WTC11 (cell line): ENCODE measurements at regions not wholly inside any gene's neighbourhood (a gene's known extent, or its start where the extent isn't known, plus 50 kb on each side); places are given as distances from the start of the nearest gene placed in this dataset.
A peak's percentile ranks its signal among the peaks of the same experiment; 100 is the strongest.

ENCODE experiments used
- ATAC-seq: fragments of 200-7000 bp; cut with Tn5 transposase; 2 replicates; pipeline ENCODE4 v1.10.0; 2021; ENCODE audit warnings: mild to moderate bottlenecking, moderate library complexity
- CTCF ChIA-PET: fragments of 300-600 bp; sonication (Branson Sonifier 250); formaldehyde crosslinking; loops from one replicate; lab custom pipeline; 2021; ENCODE audit warnings: antibody characterized with exemption; lab: Charles Lee
- POLR2A ChIA-PET: fragments of 350-600 bp; sonication (Branson Sonifier 250); formaldehyde crosslinking; loops from one replicate; lab custom pipeline; 2021; ENCODE audit warnings: antibody characterized with exemption; lab: Charles Lee
- DNase-seq: peaks from one replicate; pipeline ENCODE4 v3.0.0; 2021; ENCODE audit warnings: low spot score
- H3K27ac Mint-ChIP-seq: 2 replicates; pipeline ENCODE4 v1.8.0; 2021; ENCODE audit warnings: mixed read lengths
- H3K27me3 Mint-ChIP-seq: 2 replicates; pipeline ENCODE4 v1.8.0; 2021; ENCODE audit warnings: low read depth, mild to moderate bottlenecking, moderate library complexity, mixed read lengths
- H3K36me3 Mint-ChIP-seq: 2 replicates; pipeline ENCODE4 v1.8.0; 2021; ENCODE audit warnings: mixed read lengths
- H3K4me1 Mint-ChIP-seq: 2 replicates; pipeline ENCODE4 v1.8.0; 2022; ENCODE audit warnings: mixed read lengths
- H3K4me3 Mint-ChIP-seq: 2 replicates; pipeline ENCODE4 v1.8.0; 2021; ENCODE audit warnings: mild to moderate bottlenecking, moderate library complexity, mixed read lengths
- H3K9me3 Mint-ChIP-seq: 2 replicates; pipeline ENCODE4 v1.8.0; 2021; ENCODE audit warnings: mixed read lengths
- CREM ChIP-seq: sonication (generic); formaldehyde crosslinking; IDR thresholded peaks from 2 replicates; pipeline ENCODE4 v1.8.1; 2022; ENCODE audit warnings: mild to moderate bottlenecking, missing genetic modification reagents, moderate library complexity
- EMX1 ChIP-seq: fragments of 250-450 bp; sonication (Bioruptor Pico); IDR thresholded peaks from 2 replicates; pipeline ENCODE4 v1.8.0; 2021; ENCODE audit warnings: mild to moderate bottlenecking
- FOXK1 ChIP-seq: sonication (generic); formaldehyde crosslinking; IDR thresholded peaks from 2 replicates; pipeline ENCODE4 v1.8.0; 2022; ENCODE audit warnings: mild to moderate bottlenecking, moderate library complexity, missing genetic modification reagents
- FOXP4 ChIP-seq: sonication (generic); formaldehyde crosslinking; IDR thresholded peaks from 2 replicates; pipeline ENCODE4 v1.8.0; 2022; ENCODE audit warnings: mild to moderate bottlenecking, missing genetic modification reagents
- GABPB1 ChIP-seq: sonication (generic); formaldehyde crosslinking; IDR thresholded peaks from 2 replicates; pipeline ENCODE4 v1.8.1; 2023; ENCODE audit warnings: mild to moderate bottlenecking, missing genetic modification reagents
- RELA ChIP-seq: sonication (generic); formaldehyde crosslinking; IDR thresholded peaks from 2 replicates; pipeline ENCODE4 v1.8.1; 2022; ENCODE audit warnings: missing genetic modification reagents, mild to moderate bottlenecking, borderline replicate concordance
- SMAD3 ChIP-seq: sonication (generic); formaldehyde crosslinking; IDR thresholded peaks from 2 replicates; pipeline ENCODE4 v1.8.0; 2022; ENCODE audit warnings: missing genetic modification reagents, mild to moderate bottlenecking, borderline replicate concordance
- TCF7 ChIP-seq: sonication (generic); formaldehyde crosslinking; IDR thresholded peaks from 2 replicates; pipeline ENCODE4 v1.8.0; 2022; ENCODE audit warnings: mild to moderate bottlenecking, low read depth, missing genetic modification reagents, moderate library complexity
- ZBTB43 ChIP-seq: sonication (generic); formaldehyde crosslinking; IDR thresholded peaks from 2 replicates; pipeline ENCODE4 v1.8.1; 2023; ENCODE audit warnings: mild to moderate bottlenecking, missing genetic modification reagents
- ZNF138 ChIP-seq: sonication (generic); formaldehyde crosslinking; conservative IDR thresholded peaks from 2 replicates; pipeline ENCODE4 v1.8.1; 2022; ENCODE audit warnings: mild to moderate bottlenecking, moderate library complexity, missing genetic modification reagents
- ZNF232 ChIP-seq: sonication (generic); formaldehyde crosslinking; IDR thresholded peaks from 2 replicates; pipeline ENCODE4 v1.8.0; 2022; ENCODE audit warnings: mild to moderate bottlenecking, missing genetic modification reagents
- ZNF263 ChIP-seq: sonication (generic); formaldehyde crosslinking; IDR thresholded peaks from 2 replicates; pipeline ENCODE4 v1.8.1; 2022; ENCODE audit warnings: low read depth, mild to moderate bottlenecking, moderate library complexity, missing genetic modification reagents
- ZNF416 ChIP-seq: fragments of 250-450 bp; sonication (Bioruptor Pico); IDR thresholded peaks from 2 replicates; pipeline ENCODE4 v1.9.0; 2021; ENCODE audit warnings: mild to moderate bottlenecking, inconsistent platforms
- ZNF423 ChIP-seq: fragments of 250-450 bp; sonication (Bioruptor Pico); IDR thresholded peaks from 2 replicates; pipeline ENCODE4 v2.1.2; 2022; ENCODE audit warnings: mild to moderate bottlenecking, moderate library complexity
- ZNF425 ChIP-seq: fragments of 250-450 bp; sonication (Bioruptor Pico); conservative IDR thresholded peaks from 2 replicates; pipeline ENCODE4 v1.9.0; 2021; ENCODE audit warnings: mild to moderate bottlenecking
- ZNF671 ChIP-seq: fragments of 250-450 bp; sonication (Bioruptor Pico); IDR thresholded peaks from 2 replicates; pipeline ENCODE4 v1.8.0; 2021; ENCODE audit warnings: mild to moderate bottlenecking
- TF ChIP-seq, protein P1 (sequence below): sonication (generic); formaldehyde crosslinking; IDR thresholded peaks from 2 replicates; pipeline ENCODE4 v1.8.1; 2023; ENCODE audit warnings: mild to moderate bottlenecking, missing genetic modification reagents, borderline replicate concordance
- TF ChIP-seq, protein P2 (sequence below): sonication (generic); formaldehyde crosslinking; IDR thresholded peaks from 2 replicates; pipeline ENCODE4 v1.8.0; 2022; ENCODE audit warnings: mild to moderate bottlenecking, missing genetic modification reagents
- TF ChIP-seq, protein P3 (sequence below): fragments of 250-450 bp; sonication (Bioruptor Pico); IDR thresholded peaks from 2 replicates; pipeline ENCODE4 v1.9.0; 2021; ENCODE audit warnings: moderate library complexity, mild to moderate bottlenecking, inconsistent platforms, borderline replicate concordance

GRCh38 chr10:30786906-30787305, 157.4 kb upstream of the LYZL2 start:
- H3K27me3 Mint-ChIP-seq: peaks cover 31% of the 10 kb centered on the region
- no peak overlapping the region for H3K27ac Mint-ChIP-seq
- TF ChIP-seq ZNF423: no peak
- TF ChIP-seq, protein P1, sequence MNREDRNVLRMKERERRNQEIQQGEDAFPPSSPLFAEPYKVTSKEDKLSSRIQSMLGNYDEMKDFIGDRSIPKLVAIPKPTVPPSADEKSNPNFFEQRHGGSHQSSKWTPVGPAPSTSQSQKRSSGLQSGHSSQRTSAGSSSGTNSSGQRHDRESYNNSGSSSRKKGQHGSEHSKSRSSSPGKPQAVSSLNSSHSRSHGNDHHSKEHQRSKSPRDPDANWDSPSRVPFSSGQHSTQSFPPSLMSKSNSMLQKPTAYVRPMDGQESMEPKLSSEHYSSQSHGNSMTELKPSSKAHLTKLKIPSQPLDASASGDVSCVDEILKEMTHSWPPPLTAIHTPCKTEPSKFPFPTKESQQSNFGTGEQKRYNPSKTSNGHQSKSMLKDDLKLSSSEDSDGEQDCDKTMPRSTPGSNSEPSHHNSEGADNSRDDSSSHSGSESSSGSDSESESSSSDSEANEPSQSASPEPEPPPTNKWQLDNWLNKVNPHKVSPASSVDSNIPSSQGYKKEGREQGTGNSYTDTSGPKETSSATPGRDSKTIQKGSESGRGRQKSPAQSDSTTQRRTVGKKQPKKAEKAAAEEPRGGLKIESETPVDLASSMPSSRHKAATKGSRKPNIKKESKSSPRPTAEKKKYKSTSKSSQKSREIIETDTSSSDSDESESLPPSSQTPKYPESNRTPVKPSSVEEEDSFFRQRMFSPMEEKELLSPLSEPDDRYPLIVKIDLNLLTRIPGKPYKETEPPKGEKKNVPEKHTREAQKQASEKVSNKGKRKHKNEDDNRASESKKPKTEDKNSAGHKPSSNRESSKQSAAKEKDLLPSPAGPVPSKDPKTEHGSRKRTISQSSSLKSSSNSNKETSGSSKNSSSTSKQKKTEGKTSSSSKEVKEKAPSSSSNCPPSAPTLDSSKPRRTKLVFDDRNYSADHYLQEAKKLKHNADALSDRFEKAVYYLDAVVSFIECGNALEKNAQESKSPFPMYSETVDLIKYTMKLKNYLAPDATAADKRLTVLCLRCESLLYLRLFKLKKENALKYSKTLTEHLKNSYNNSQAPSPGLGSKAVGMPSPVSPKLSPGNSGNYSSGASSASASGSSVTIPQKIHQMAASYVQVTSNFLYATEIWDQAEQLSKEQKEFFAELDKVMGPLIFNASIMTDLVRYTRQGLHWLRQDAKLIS (CRISPR knock-in tag): no peak
- no peak for TF ChIP-seq ZBTB43 (CRISPR knock-in tag)
- TF ChIP-seq TCF7 (CRISPR knock-in tag): no peak
- TF ChIP-seq EMX1 (CRISPR knock-in tag): no peak
- no peak for TF ChIP-seq CREM (CRISPR knock-in tag)
- no peak for TF ChIP-seq ZNF671
- no peak for TF ChIP-seq RELA (CRISPR knock-in tag)
- no peak for TF ChIP-seq ZNF416 (CRISPR knock-in tag)
- no peak for TF ChIP-seq ZNF232 (CRISPR knock-in tag)
- no peak for TF ChIP-seq GABPB1 (CRISPR knock-in tag)
- no peak for TF ChIP-seq ZNF138
- ATAC-seq (no peak), DNase-seq (no peak)
- H3K4me3 Mint-ChIP-seq: no peak overlapping the region
- ChIA-PET POLR2A (no interaction called here), CTCF (no interaction called here)
- H3K36me3 Mint-ChIP-seq: no peaks in the 10 kb centered on the region
- peaks cover 14% of the 10 kb centered on the region for H3K4me1 Mint-ChIP-seq
- H3K9me3 Mint-ChIP-seq: peaks cover 4% of the 10 kb centered on the region; the same call in 1 of the 2 replicates

- Mint-ChIP-seq H3K4me1 (peaks cover 14% of the 10 kb centered on the region), H3K27ac (no peak overlapping the region), H3K9me3 (peaks cover 4% of the 10 kb centered on the region; the same call in 1 of the 2 replicates), H3K36me3 (no peaks in the 10 kb centered on the region), H3K27me3 (peaks cover 31% of the 10 kb centered on the region), H3K4me3 (peak overlapping the region; percentile 13; the same call in 1 of the 2 replicates)
- TF ChIP-seq ZNF416 (CRISPR knock-in tag): no peak
- TF ChIP-seq, protein P2, sequence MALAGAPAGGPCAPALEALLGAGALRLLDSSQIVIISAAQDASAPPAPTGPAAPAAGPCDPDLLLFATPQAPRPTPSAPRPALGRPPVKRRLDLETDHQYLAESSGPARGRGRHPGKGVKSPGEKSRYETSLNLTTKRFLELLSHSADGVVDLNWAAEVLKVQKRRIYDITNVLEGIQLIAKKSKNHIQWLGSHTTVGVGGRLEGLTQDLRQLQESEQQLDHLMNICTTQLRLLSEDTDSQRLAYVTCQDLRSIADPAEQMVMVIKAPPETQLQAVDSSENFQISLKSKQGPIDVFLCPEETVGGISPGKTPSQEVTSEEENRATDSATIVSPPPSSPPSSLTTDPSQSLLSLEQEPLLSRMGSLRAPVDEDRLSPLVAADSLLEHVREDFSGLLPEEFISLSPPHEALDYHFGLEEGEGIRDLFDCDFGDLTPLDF: no peak
- no peak for TF ChIP-seq TCF7 (CRISPR knock-in tag)
- TF ChIP-seq, protein P3, sequence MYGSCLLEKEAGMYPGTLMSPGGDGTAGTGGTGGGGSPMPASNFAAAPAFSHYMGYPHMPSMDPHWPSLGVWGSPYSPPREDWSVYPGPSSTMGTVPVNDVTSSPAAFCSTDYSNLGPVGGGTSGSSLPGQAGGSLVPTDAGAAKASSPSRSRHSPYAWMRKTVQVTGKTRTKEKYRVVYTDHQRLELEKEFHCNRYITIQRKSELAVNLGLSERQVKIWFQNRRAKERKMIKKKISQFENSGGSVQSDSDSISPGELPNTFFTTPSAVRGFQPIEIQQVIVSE (CRISPR knock-in tag): no peak
- TF ChIP-seq FOXP4 (CRISPR knock-in tag): no peak
- TF ChIP-seq ZNF425 (CRISPR knock-in tag): no peak
- TF ChIP-seq FOXK1 (CRISPR knock-in tag): no peak
- TF ChIP-seq ZNF232 (CRISPR knock-in tag): no peak
- no peak for TF ChIP-seq ZNF263
- no peak for TF ChIP-seq SMAD3 (CRISPR knock-in tag)
- CTCF ChIA-PET: interaction anchor here (1.5 to 3.5 kb wide), 4 partner anchors 34 to 297 kb away, joined by 6 to 31 read pairs (median 24); no protein-coding TSS in a partner anchor
- DNase-seq (no peak), ATAC-seq (no peak)
- POLR2A ChIA-PET: no interaction called here
Measured at GRCh38 chr10:30786131-30786530, 156.6 kb upstream of the LYZL2 start.
